ENCODE measurements at regions not wholly inside any gene's neighbourhood (a gene's known extent, or its start where the extent isn't known, plus 50 kb on each side); places are given as distances from the start of the nearest gene placed in this dataset.

- DNase-seq (ENCODE audit: low read depth in 2 of 2) = no peak
Measured at GRCh38 chr5:132130918-132131715, 57.5 kb downstream of the CSF2 start.

- DNase-seq (ENCODE audit: low read depth in 2 of 2) = no peak
Measured at GRCh38 chr5:132132138-132132537, 58.5 kb downstream of the CSF2 start.

GRCh38 chr5:132134384-132134783 is 60.8 kb downstream of the CSF2 start:
- DNase-seq (ENCODE audit: low read depth in 2 of 2) = peak; percentile 33 to 57

GRCh38 chr5:132136906-132137305 is 63.3 kb downstream of the CSF2 start:
- DNase-seq (ENCODE audit: low read depth in 2 of 2) = peak in 1 of 2 donors; percentile 56

GRCh38 chr5:132138260-132138659 is 64.7 kb downstream of the CSF2 start:
- DNase-seq (ENCODE audit: low read depth in 2 of 2) = peak in 1 of 2 donors; percentile 18

Data from lung microvascular endothelial cell (primary cell).